Femur (tissue), 1 donor: ENCODE measurements at regions not wholly inside any gene's neighbourhood (a gene's known extent, or its start where the extent isn't known, plus 50 kb on each side); places are given as distances from the start of the nearest gene placed in this dataset.
"Not testable (repeated sequence)": the region's sequence is repeated elsewhere in the genome, so short reads cannot be mapped to it uniquely, and the experiment has no call there.

Source experiments
- DNase-seq: peaks from one replicate; pipeline ENCODE4 v3.0.0-alpha.2; 2017

- DNase-seq: peak; percentile 90
Observed at GRCh38 chr11:109946322-109946846, 146.8 kb upstream of the ZC3H12C start.

- no peak for DNase-seq
Observed at GRCh38 chr11:109954534-109954933, 138.7 kb upstream of the ZC3H12C start.

GRCh38 chr11:109956124-109956793, 136.9 kb upstream of the ZC3H12C start:
- no peak for DNase-seq

- DNase-seq: no peak
Observed at GRCh38 chr11:109957000-109957399, 136.2 kb upstream of the ZC3H12C start.

GRCh38 chr11:109957601-109958000, 135.6 kb upstream of the ZC3H12C start:
- no peak for DNase-seq

- DNase-seq: no peak
Observed at GRCh38 chr11:109958131-109958820, 134.9 kb upstream of the ZC3H12C start.

GRCh38 chr11:109958821-109959166, 134.4 kb upstream of the ZC3H12C start:
- DNase-seq: no peak

- peak; percentile 79 for DNase-seq
Observed at GRCh38 chr11:109960831-109961230, 132.4 kb upstream of the ZC3H12C start.

GRCh38 chr11:109961261-109961660, 131.9 kb upstream of the ZC3H12C start:
- no peak for DNase-seq

GRCh38 chr11:109963101-109963500, 130.1 kb upstream of the ZC3H12C start:
- DNase-seq: no peak

- no peak for DNase-seq
Observed at GRCh38 chr11:109964487-109964886, 128.7 kb upstream of the ZC3H12C start.

GRCh38 chr11:109965445-109965844, 127.7 kb upstream of the ZC3H12C start:
- not testable (repeated sequence) for DNase-seq

- not testable (repeated sequence) for DNase-seq
Observed at GRCh38 chr11:109965926-109966325, 127.3 kb upstream of the ZC3H12C start.

GRCh38 chr11:109967136-109967535, 126.1 kb upstream of the ZC3H12C start:
- not testable (repeated sequence) for DNase-seq

GRCh38 chr11:109968299-109968698, 124.9 kb upstream of the ZC3H12C start:
- no peak for DNase-seq

GRCh38 chr11:109968781-109969180, 124.4 kb upstream of the ZC3H12C start:
- DNase-seq: no peak

GRCh38 chr11:109970516-109971183, 122.5 kb upstream of the ZC3H12C start:
- no peak for DNase-seq

GRCh38 chr11:109971184-109971523, 122.0 kb upstream of the ZC3H12C start:
- DNase-seq: peak; percentile 40

GRCh38 chr11:109972181-109972715, 120.9 kb upstream of the ZC3H12C start:
- no peak for DNase-seq

GRCh38 chr11:109972939-109973338, 120.3 kb upstream of the ZC3H12C start:
- DNase-seq: no peak

- DNase-seq: no peak
Observed at GRCh38 chr11:109973486-109973885, 119.7 kb upstream of the ZC3H12C start.

GRCh38 chr11:109974523-109974922, 118.7 kb upstream of the ZC3H12C start:
- DNase-seq: no peak

- no peak for DNase-seq
Observed at GRCh38 chr11:109978895-109979294, 114.3 kb upstream of the ZC3H12C start.
